ENCODE measurements at regions not wholly inside any gene's neighbourhood (a gene's known extent, or its start where the extent isn't known, plus 50 kb on each side); places are given as distances from the start of the nearest gene placed in this dataset.

GRCh38 chr13:86299128-86299527 is 499.9 kb upstream of the SLITRK6 start:
- H3K36me3 ChIP-seq (ENCODE audit: insufficient read depth in 1 of 2, low read depth in 1 of 2), result no peaks in the 10 kb centered on the region
- 74 to 85% (median 76%) methylated on average over 2 of the region's 2 CpGs for WGBS, 3 donors
- H3K4me1 ChIP-seq, result no peaks in the 10 kb centered on the region
- no peaks in the 10 kb centered on the region for H3K27me3 ChIP-seq (ENCODE audit: insufficient read depth in 3 of 3, low read length in 2 of 3)
- no peak overlapping the region for H3K27ac ChIP-seq
- TF ChIP-seq CTCF (IDR thresholded peaks at IDR 0.05), result no peak
- no peaks in the 10 kb centered on the region for H3K9me3 ChIP-seq
- intact Hi-C loops (cut with DNase I), result no loop called here
- no peak for DNase-seq
- ATAC-seq, result no peak
- H3K4me3 ChIP-seq, result no peak overlapping the region

DNA sequence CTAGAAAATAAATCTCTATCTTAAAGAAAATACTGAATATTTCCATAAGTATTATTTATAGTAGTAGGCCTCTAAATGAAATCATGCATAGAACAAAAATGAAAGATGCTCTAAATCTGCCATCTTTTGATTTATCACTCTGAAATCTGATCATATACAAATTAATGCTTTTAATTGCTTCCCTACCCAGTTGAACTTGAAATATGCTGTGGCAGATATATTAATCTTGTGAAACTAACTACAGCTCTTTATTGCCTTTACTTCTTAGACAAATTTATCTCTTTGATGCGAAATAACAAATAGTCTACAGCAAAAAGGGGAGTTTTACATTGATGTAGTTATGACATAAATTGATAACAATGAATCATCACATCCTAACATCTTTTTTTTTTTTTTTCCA is 510.7 kb upstream of the SLITRK6 start:
- Histone ChIP-seq H3K4me1 (no peaks in the 10 kb centered on the region), H3K36me3 (ENCODE audit: insufficient read depth in 1 of 2, low read depth in 1 of 2) (no peaks in the 10 kb centered on the region), H3K27ac (no peak overlapping the region), H3K4me3 (no peak overlapping the region), H3K9me3 (peaks cover 4% of the 10 kb centered on the region), H3K27me3 (ENCODE audit: insufficient read depth in 3 of 3, low read length in 2 of 3) (no peaks in the 10 kb centered on the region)
- ATAC-seq, result no peak
- DNase-seq, result no peak
- TF ChIP-seq CTCF (IDR thresholded peaks at IDR 0.05), result no peak
- WGBS, 3 donors, result 70 to 90% (median 77%) methylated on average over 1 of the region's 1 CpG
- intact Hi-C loops (cut with DNase I), result no loop called here

GRCh38 chr13:86313421-86313820 is 514.2 kb upstream of the SLITRK6 start:
- WGBS, 3 donors, result 72 to 79% (median 76%) methylated on average over 1 of the region's 1 CpG
- Histone ChIP-seq H3K36me3 (ENCODE audit: insufficient read depth in 1 of 2, low read depth in 1 of 2) (no peaks in the 10 kb centered on the region), H3K27me3 (ENCODE audit: insufficient read depth in 3 of 3, low read length in 2 of 3) (no peaks in the 10 kb centered on the region), H3K4me1 (no peaks in the 10 kb centered on the region), H3K27ac (no peak overlapping the region), H3K4me3 (no peak overlapping the region), H3K9me3 (peaks cover 4% of the 10 kb centered on the region)
- DNase-seq, result no peak
- no peak for ATAC-seq
- no peak for TF ChIP-seq CTCF (IDR thresholded peaks at IDR 0.05)
- intact Hi-C loops (cut with DNase I), result no loop called here

DNA sequence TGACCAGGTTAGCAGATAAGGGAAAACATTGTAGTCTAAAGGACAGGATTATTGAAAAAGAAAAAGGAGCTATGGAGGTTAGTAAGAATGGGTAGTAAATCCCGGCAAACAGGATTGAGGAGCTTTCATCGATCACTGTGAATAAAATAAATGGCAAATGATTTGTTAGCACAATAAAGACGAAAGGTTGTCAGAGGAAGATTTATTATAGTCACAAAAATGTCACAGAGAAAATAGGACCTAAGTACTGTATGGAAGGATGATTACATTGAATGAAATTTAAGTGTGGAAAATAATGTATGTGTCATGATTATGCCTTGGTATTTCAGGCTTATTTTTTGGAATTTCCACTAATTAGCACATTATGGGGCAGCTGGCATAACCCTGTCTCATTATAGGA is 519.2 kb upstream of the SLITRK6 start:
- TF ChIP-seq CTCF (IDR thresholded peaks at IDR 0.05), result no peak
- DNase-seq (no peak), ATAC-seq (no peak)
- 65 to 69% (median 68%) methylated on average over 3 of the region's 3 CpGs for WGBS, 3 donors
- no peaks in the 10 kb centered on the region for H3K9me3 ChIP-seq
- intact Hi-C loops (cut with DNase I), result no loop called here
- no peaks in the 10 kb centered on the region for H3K36me3 ChIP-seq (ENCODE audit: insufficient read depth in 1 of 2, low read depth in 1 of 2)
- H3K27ac ChIP-seq, result no peak overlapping the region
- H3K27me3 ChIP-seq (ENCODE audit: insufficient read depth in 3 of 3, low read length in 2 of 3), result no peaks in the 10 kb centered on the region
- H3K4me3 ChIP-seq, result no peak overlapping the region
- H3K4me1 ChIP-seq, result no peaks in the 10 kb centered on the region

- no peak for DNase-seq
- Histone ChIP-seq H3K9me3 (peaks cover 9% of the 10 kb centered on the region), H3K4me3 (no peak overlapping the region), H3K27ac (no peak overlapping the region), H3K27me3 (ENCODE audit: insufficient read depth in 3 of 3, low read length in 2 of 3) (no peaks in the 10 kb centered on the region), H3K4me1 (no peaks in the 10 kb centered on the region), H3K36me3 (ENCODE audit: insufficient read depth in 1 of 2, low read depth in 1 of 2) (no peaks in the 10 kb centered on the region)
- no peak for TF ChIP-seq CTCF (IDR thresholded peaks at IDR 0.05)
- intact Hi-C loops (cut with DNase I), result no loop called here
- WGBS, 3 donors, result 78 to 82% (median 79%) methylated on average over 3 of the region's 3 CpGs
- no peak for ATAC-seq
Measured at GRCh38 chr13:86324191-86324590, 525.0 kb upstream of the SLITRK6 start.
